ENCODE measurements at regions not wholly inside any gene's neighbourhood (a gene's known extent, or its start where the extent isn't known, plus 50 kb on each side); places are given as distances from the start of the nearest gene placed in this dataset.

DNA sequence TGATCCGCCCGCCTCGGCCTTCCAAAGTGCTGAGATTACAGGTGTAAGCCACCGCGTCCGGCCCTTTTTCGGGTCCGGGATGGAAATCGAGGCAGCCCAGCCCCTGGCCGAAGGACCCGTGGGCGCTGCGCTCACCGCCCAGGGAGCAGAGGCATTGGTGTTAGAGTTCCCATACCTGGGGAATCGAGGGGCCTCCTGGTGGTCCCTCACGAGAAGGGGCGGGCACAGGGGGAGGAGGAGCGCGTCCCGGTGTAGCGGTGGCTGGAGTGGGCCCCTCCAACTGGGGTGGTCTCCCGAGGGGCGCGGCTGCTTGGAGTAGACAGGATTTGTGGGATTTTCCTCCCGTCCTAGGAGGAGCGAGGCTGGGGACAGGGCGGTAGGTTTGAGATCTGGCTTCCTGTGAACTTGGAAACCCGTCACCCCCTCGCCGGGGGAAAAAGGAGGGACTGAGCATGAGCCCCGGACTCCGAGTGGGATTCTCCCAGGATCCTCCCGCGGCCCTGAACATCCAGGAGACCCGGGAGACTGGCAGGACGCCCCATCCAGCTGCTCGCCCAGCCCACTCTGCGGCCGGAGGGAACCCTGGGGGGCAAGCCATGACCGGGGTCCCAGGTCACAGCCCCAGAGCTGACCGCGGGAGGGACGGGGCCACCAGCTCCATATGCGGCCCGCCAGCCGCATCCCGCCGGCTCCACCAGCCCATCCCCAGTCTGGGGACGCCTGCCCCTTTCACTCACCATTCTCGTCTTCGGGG, 70.9 kb downstream of the ASCL4 start:
- TF ChIP-seq, protein P1, sequence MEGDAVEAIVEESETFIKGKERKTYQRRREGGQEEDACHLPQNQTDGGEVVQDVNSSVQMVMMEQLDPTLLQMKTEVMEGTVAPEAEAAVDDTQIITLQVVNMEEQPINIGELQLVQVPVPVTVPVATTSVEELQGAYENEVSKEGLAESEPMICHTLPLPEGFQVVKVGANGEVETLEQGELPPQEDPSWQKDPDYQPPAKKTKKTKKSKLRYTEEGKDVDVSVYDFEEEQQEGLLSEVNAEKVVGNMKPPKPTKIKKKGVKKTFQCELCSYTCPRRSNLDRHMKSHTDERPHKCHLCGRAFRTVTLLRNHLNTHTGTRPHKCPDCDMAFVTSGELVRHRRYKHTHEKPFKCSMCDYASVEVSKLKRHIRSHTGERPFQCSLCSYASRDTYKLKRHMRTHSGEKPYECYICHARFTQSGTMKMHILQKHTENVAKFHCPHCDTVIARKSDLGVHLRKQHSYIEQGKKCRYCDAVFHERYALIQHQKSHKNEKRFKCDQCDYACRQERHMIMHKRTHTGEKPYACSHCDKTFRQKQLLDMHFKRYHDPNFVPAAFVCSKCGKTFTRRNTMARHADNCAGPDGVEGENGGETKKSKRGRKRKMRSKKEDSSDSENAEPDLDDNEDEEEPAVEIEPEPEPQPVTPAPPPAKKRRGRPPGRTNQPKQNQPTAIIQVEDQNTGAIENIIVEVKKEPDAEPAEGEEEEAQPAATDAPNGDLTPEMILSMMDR (IDR thresholded peaks at IDR 0.05) = no peak
- no peak for TF ChIP-seq POLR2AphosphoS5 (IDR thresholded peaks at IDR 0.05)

Measured in upper lobe of left lung (tissue), 4 donors.